GM18520 (cell line): ENCODE measurements at regions not wholly inside any gene's neighbourhood (a gene's known extent, or its start where the extent isn't known, plus 50 kb on each side); places are given as distances from the start of the nearest gene placed in this dataset.
A peak's percentile ranks its signal among the peaks of the same experiment; 100 is the strongest.

ENCODE experiments used
- ATAC-seq: cut with Tn5 transposase; IDR thresholded peaks from one replicate; pipeline ENCODE4 v1.9.1; 2021; ENCODE audit not compliant: unreplicated experiment

- no peak for ATAC-seq
These were observed 83.4 kb upstream of the NANOGP8 start for GRCh38 chr15:35168464-35168863.

GRCh38 chr15:35167675-35168074, 82.6 kb upstream of the NANOGP8 start:
- no peak for ATAC-seq

- ATAC-seq: no peak
These were observed 81.8 kb upstream of the NANOGP8 start for GRCh38 chr15:35166730-35167359.

- no peak for ATAC-seq
These were observed 76.6 kb upstream of the NANOGP8 start for GRCh38 chr15:35161694-35162093.

- ATAC-seq: no peak
These were observed 74.1 kb upstream of the NANOGP8 start for GRCh38 chr15:35159170-35159569.

GRCh38 chr15:35151782-35152181, 66.7 kb upstream of the NANOGP8 start:
- ATAC-seq: no peak

GRCh38 chr15:35151381-35151780, 66.3 kb upstream of the NANOGP8 start:
- ATAC-seq: no peak

- no peak for ATAC-seq
These were observed 65.3 kb upstream of the NANOGP8 start for GRCh38 chr15:35150361-35150760.

GRCh38 chr15:35145336-35145735, 60.2 kb upstream of the NANOGP8 start:
- no peak for ATAC-seq

- no peak for ATAC-seq
These were observed 57.5 kb upstream of the NANOGP8 start for GRCh38 chr15:35142578-35142977.

- ATAC-seq: peak; percentile 47
These were observed 56.8 kb upstream of the NANOGP8 start for GRCh38 chr15:35141743-35142471.

GRCh38 chr15:35139822-35140221, 54.7 kb upstream of the NANOGP8 start:
- ATAC-seq: no peak

- ATAC-seq: no peak
These were observed 52.1 kb upstream of the NANOGP8 start for GRCh38 chr15:35137190-35137574.

GRCh38 chr15:35136321-35137189, 51.5 kb upstream of the NANOGP8 start:
- peak; percentile 98 for ATAC-seq
